ENCODE measurements at regions not wholly inside any gene's neighbourhood (a gene's known extent, or its start where the extent isn't known, plus 50 kb on each side); places are given as distances from the start of the nearest gene placed in this dataset.

- no peaks in the 10 kb centered on the region for H3K9me3 ChIP-seq (ENCODE audit: severe bottlenecking)
- no peak overlapping the region for H3K4me3 ChIP-seq (ENCODE audit: low read depth, low read length)
- H3K27ac ChIP-seq, result no peak overlapping the region
- no peak for DNase-seq
- no peak for TF ChIP-seq CTCF (IDR thresholded peaks at IDR 0.05; ENCODE audit: low read depth, low read length)
- H3K36me3 ChIP-seq, result no peaks in the 10 kb centered on the region
- no peaks in the 10 kb centered on the region for H3K27me3 ChIP-seq (ENCODE audit: insufficient read depth, low read depth, severe bottlenecking)
Observed at GRCh38 chr16:54526916-54527315, 240.3 kb upstream of the IRX3 start.

GRCh38 chr16:54526087-54526486 is 239.5 kb upstream of the IRX3 start:
- Histone ChIP-seq H3K27ac (no peak overlapping the region), H3K4me3 (ENCODE audit: low read depth, low read length) (no peak overlapping the region), H3K27me3 (ENCODE audit: insufficient read depth, low read depth, severe bottlenecking) (no peaks in the 10 kb centered on the region), H3K36me3 (no peaks in the 10 kb centered on the region), H3K9me3 (ENCODE audit: severe bottlenecking) (no peaks in the 10 kb centered on the region)
- no peak for TF ChIP-seq CTCF (IDR thresholded peaks at IDR 0.05; ENCODE audit: low read depth, low read length)
- DNase-seq, result no peak

GRCh38 chr16:54525104-54525503 is 238.5 kb upstream of the IRX3 start:
- Histone ChIP-seq H3K36me3 (no peaks in the 10 kb centered on the region), H3K27ac (no peak overlapping the region), H3K4me3 (ENCODE audit: low read depth, low read length) (no peak overlapping the region), H3K9me3 (ENCODE audit: severe bottlenecking) (no peaks in the 10 kb centered on the region), H3K27me3 (ENCODE audit: insufficient read depth, low read depth, severe bottlenecking) (no peaks in the 10 kb centered on the region)
- no peak for TF ChIP-seq CTCF (IDR thresholded peaks at IDR 0.05; ENCODE audit: low read depth, low read length)
- DNase-seq, result no peak

GRCh38 chr16:54522584-54522983 is 236.0 kb upstream of the IRX3 start:
- DNase-seq, result no peak
- TF ChIP-seq CTCF (IDR thresholded peaks at IDR 0.05; ENCODE audit: low read depth, low read length), result no peak
- no peaks in the 10 kb centered on the region for H3K9me3 ChIP-seq (ENCODE audit: severe bottlenecking)

GRCh38 chr16:54521327-54521726 is 234.7 kb upstream of the IRX3 start:
- Histone ChIP-seq H3K27ac (no peak overlapping the region), H3K9me3 (ENCODE audit: severe bottlenecking) (no peaks in the 10 kb centered on the region)

More at GRCh38 chr16:54522584-54522983, 236.0 kb upstream of the IRX3 start:
- no peak overlapping the region for H3K4me3 ChIP-seq (ENCODE audit: low read depth, low read length)
- no peaks in the 10 kb centered on the region for H3K27me3 ChIP-seq (ENCODE audit: insufficient read depth, low read depth, severe bottlenecking)
- H3K36me3 ChIP-seq, result no peaks in the 10 kb centered on the region
- H3K27ac ChIP-seq, result no peak overlapping the region

More at GRCh38 chr16:54521327-54521726, 234.7 kb upstream of the IRX3 start:
- H3K4me3 ChIP-seq (ENCODE audit: low read depth, low read length), result no peak overlapping the region
- no peak for DNase-seq
- no peaks in the 10 kb centered on the region for H3K27me3 ChIP-seq (ENCODE audit: insufficient read depth, low read depth, severe bottlenecking)
- TF ChIP-seq CTCF (IDR thresholded peaks at IDR 0.05; ENCODE audit: low read depth, low read length), result no peak
- no peaks in the 10 kb centered on the region for H3K36me3 ChIP-seq
